ENCODE measurements at regions not wholly inside any gene's neighbourhood (a gene's known extent, or its start where the extent isn't known, plus 50 kb on each side); places are given as distances from the start of the nearest gene placed in this dataset.
A peak's percentile ranks its signal among the peaks of the same experiment; 100 is the strongest.

DNA sequence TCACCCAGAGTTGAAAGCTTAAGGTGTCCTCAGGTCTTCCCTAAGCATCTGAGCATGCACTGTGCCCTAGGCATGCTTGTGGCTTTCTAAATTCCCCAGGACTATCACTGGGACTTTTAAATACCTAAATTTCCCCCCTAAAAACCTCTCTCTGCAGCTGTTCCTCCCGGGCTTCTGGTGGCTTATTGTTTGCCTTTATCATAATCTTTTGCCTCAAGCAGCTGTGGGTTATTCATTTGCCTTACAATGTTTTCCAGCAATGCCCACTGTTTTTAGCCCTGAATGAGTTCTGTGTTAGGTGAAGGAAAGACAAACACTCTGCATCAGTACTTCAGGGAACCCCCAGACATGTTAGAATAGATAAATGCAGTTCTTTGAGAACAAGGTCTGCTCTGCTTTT is 455.0 kb downstream of the ZIC3 start:
- FAIRE-seq: no peak
- no peak for DNase-seq (ENCODE audit: low read depth in 1 of 2, low spot score in 1 of 2)
- CTCF ChIA-PET: no interaction called here
- H3K4me1 ChIP-seq: no peaks in the 10 kb centered on the region
- no peak for ATAC-seq
- no peak overlapping the region for H3K4me3 ChIP-seq
- H3K4me2 ChIP-seq: no peak overlapping the region
- 0% methylated on average over 1 of the region's 1 CpG for WGBS (ENCODE audit: missing lambda C conversion rate)
- no peak overlapping the region for H3K27ac ChIP-seq
- TF ChIP-seq FOSL2 (IDR thresholded peaks at IDR 0.05): no peak
- TF ChIP-seq FOSL2 (CRISPR knock-in tag; IDR thresholded peaks at IDR 0.05): no peak
- no peak for TF ChIP-seq ESRRA (IDR thresholded peaks at IDR 0.05; ENCODE audit: borderline replicate concordance, low read length)
- no peak for TF ChIP-seq ZC3H11A (IDR thresholded peaks at IDR 0.05)
- TF ChIP-seq CTCF (IDR thresholded peaks at IDR 0.05): no peak
- TF ChIP-seq RAD21 (conservative IDR thresholded peaks at IDR 0.05 in 1 of 2, IDR thresholded peaks at IDR 0.05 in 1 of 2): no peak
- TF ChIP-seq, protein P1, sequence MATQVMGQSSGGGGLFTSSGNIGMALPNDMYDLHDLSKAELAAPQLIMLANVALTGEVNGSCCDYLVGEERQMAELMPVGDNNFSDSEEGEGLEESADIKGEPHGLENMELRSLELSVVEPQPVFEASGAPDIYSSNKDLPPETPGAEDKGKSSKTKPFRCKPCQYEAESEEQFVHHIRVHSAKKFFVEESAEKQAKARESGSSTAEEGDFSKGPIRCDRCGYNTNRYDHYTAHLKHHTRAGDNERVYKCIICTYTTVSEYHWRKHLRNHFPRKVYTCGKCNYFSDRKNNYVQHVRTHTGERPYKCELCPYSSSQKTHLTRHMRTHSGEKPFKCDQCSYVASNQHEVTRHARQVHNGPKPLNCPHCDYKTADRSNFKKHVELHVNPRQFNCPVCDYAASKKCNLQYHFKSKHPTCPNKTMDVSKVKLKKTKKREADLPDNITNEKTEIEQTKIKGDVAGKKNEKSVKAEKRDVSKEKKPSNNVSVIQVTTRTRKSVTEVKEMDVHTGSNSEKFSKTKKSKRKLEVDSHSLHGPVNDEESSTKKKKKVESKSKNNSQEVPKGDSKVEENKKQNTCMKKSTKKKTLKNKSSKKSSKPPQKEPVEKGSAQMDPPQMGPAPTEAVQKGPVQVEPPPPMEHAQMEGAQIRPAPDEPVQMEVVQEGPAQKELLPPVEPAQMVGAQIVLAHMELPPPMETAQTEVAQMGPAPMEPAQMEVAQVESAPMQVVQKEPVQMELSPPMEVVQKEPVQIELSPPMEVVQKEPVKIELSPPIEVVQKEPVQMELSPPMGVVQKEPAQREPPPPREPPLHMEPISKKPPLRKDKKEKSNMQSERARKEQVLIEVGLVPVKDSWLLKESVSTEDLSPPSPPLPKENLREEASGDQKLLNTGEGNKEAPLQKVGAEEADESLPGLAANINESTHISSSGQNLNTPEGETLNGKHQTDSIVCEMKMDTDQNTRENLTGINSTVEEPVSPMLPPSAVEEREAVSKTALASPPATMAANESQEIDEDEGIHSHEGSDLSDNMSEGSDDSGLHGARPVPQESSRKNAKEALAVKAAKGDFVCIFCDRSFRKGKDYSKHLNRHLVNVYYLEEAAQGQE (IDR thresholded peaks at IDR 0.05): no peak
- no peak for TF ChIP-seq EHMT2 (IDR thresholded peaks at IDR 0.05; ENCODE audit: low read depth)
- no peak for TF ChIP-seq SREBF2 (IDR thresholded peaks at IDR 0.05)
- no peak for TF ChIP-seq POLR2A (IDR thresholded peaks at IDR 0.05; ENCODE audit: low read length)
- H3K9me3 ChIP-seq: no peaks in the 10 kb centered on the region
- POLR2A ChIA-PET: no interaction called here

DNA sequence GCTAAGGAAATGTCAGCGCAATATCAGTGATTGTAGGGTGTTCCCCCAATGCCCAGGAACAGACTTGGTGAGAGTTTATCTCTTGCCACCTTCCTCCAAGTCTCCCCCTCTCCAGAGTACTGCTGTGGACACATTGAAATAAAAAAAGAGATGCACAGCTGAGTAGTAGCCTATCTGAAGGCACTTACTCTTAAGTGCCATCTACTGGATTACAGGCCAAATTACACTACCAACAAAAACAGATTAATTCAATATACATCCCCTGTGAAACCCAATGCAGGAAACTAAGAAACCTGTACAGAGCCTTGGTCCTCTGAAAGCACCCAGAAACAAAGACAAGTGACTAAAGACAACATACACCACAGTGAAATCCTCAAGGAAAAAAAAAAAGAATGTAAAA is 460.3 kb downstream of the ZIC3 start:
- H3K4me1 ChIP-seq: no peaks in the 10 kb centered on the region
- no peaks in the 10 kb centered on the region for H3K9me3 ChIP-seq
- H3K27ac ChIP-seq: no peak overlapping the region
- WGBS (ENCODE audit: missing lambda C conversion rate): no CpG with 5 or more reads among the region's 1 CpG
- TF ChIP-seq CTCF (IDR thresholded peaks at IDR 0.05): peak; percentile 10; the same call in 1 of the 3 replicates
- TF ChIP-seq RAD21 (conservative IDR thresholded peaks at IDR 0.05 in 1 of 2, IDR thresholded peaks at IDR 0.05 in 1 of 2): peak in 1 of 2 experiments; percentile 27; a peak in 1 of 5 replicates
- TF ChIP-seq ZC3H11A (IDR thresholded peaks at IDR 0.05): no peak
- TF ChIP-seq, protein P2, sequence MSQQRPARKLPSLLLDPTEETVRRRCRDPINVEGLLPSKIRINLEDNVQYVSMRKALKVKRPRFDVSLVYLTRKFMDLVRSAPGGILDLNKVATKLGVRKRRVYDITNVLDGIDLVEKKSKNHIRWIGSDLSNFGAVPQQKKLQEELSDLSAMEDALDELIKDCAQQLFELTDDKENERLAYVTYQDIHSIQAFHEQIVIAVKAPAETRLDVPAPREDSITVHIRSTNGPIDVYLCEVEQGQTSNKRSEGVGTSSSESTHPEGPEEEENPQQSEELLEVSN (IDR thresholded peaks at IDR 0.05; ENCODE audit: borderline replicate concordance, low read depth): no peak
- POLR2A ChIA-PET: no interaction called here
- DNase-seq (ENCODE audit: low read depth in 1 of 2, low spot score in 1 of 2) (peak; percentile 0 to 1), ATAC-seq (peak in 1 of 2 experiments; percentile 61; a peak in 3 of 6 replicates), FAIRE-seq (no peak)
- H3K4me3 ChIP-seq: no peak overlapping the region
- CTCF ChIA-PET: interaction anchor here (1.5 kb wide), 1 partner anchor 753 kb away, joined by 3 read pairs; no protein-coding TSS in a partner anchor
- H3K4me2 ChIP-seq: no peak overlapping the region

DNA sequence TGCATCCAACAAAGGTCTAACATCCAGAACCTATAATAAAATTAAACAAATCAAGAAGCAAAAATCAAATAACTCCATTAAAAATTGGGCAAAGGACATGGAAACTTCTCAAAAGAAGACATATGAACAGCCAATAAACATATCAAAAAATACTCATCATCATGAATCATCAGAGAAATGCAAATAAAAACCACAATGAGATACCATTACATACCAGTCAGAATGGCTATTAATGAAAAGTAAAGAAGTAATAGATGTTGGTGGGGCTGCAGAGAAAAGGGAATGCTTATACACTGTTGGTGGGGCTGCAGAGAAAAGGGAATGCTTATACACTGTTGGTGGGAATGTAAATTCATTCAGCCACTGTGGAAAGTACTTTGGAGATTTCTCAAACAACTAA is 465.8 kb downstream of the ZIC3 start:
- Histone ChIP-seq H3K4me2 (no peak overlapping the region), H3K4me1 (no peaks in the 10 kb centered on the region), H3K4me3 (no peak overlapping the region), H3K27ac (no peak overlapping the region), H3K9me3 (no peaks in the 10 kb centered on the region)
- ATAC-seq (no peak), FAIRE-seq (peak; percentile 93), DNase-seq (ENCODE audit: low read depth in 1 of 2, low spot score in 1 of 2) (no peak)
- ChIA-PET CTCF (interaction anchor here (0.6 to 0.9 kb wide), 2 partner anchors 14 to 893 kb away, joined by 3 to 5 read pairs; no protein-coding TSS in a partner anchor), POLR2A (no interaction called here)
- TF ChIP-seq RARB (CRISPR knock-in tag; IDR thresholded peaks at IDR 0.05) (no peak), TFCP2L1 (CRISPR knock-in tag; IDR thresholded peaks at IDR 0.05) (no peak), KDM5A (IDR thresholded peaks at IDR 0.05) (no peak), JUNB (IDR thresholded peaks at IDR 0.05) (no peak), HOXA7 (CRISPR knock-in tag; IDR thresholded peaks at IDR 0.05) (no peak), FOXS1 (CRISPR knock-in tag; IDR thresholded peaks at IDR 0.05) (no peak), FOSB (CRISPR knock-in tag; IDR thresholded peaks at IDR 0.05) (no peak), HMGXB4 (CRISPR knock-in tag; IDR thresholded peaks at IDR 0.05; ENCODE audit: borderline replicate concordance) (no peak), MYC (IDR thresholded peaks at IDR 0.05; ENCODE audit: borderline replicate concordance, low read length) (no peak), ZNF302 (CRISPR knock-in tag; IDR thresholded peaks at IDR 0.05) (no peak), NR3C1 (IDR thresholded peaks at IDR 0.05) (no peak)
- TF ChIP-seq, protein P3, sequence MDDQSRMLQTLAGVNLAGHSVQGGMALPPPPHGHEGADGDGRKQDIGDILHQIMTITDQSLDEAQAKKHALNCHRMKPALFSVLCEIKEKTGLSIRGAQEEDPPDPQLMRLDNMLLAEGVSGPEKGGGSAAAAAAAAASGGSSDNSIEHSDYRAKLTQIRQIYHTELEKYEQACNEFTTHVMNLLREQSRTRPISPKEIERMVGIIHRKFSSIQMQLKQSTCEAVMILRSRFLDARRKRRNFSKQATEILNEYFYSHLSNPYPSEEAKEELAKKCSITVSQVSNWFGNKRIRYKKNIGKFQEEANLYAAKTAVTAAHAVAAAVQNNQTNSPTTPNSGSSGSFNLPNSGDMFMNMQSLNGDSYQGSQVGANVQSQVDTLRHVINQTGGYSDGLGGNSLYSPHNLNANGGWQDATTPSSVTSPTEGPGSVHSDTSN (IDR thresholded peaks at IDR 0.05): no peak
- TF ChIP-seq, protein P4, sequence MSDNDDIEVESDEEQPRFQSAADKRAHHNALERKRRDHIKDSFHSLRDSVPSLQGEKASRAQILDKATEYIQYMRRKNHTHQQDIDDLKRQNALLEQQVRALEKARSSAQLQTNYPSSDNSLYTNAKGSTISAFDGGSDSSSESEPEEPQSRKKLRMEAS (IDR thresholded peaks at IDR 0.05): no peak

Data from A549 (cell line).